SHP77 (cell line): ENCODE measurements at regions not wholly inside any gene's neighbourhood (a gene's known extent, or its start where the extent isn't known, plus 50 kb on each side); places are given as distances from the start of the nearest gene placed in this dataset.
"Not testable (repeated sequence)": the region's sequence is repeated elsewhere in the genome, so short reads cannot be mapped to it uniquely, and the experiment has no call there.

Source experiments
- DNase-seq, 2 experiments: peaks; one replicate each; lab custom pipeline; 2025; lab: John Stamatoyannopoulos, UW

GRCh38 chrX:8105531-8105930 is 65.5 kb downstream of the VCX2 start:
- no peak for DNase-seq

GRCh38 chrX:8103655-8104054 is 67.4 kb downstream of the VCX2 start:
- DNase-seq, result no peak

- DNase-seq, result no peak
Observed at GRCh38 chrX:8091510-8091909, 79.6 kb downstream of the VCX2 start.

- DNase-seq, result no peak
Observed at GRCh38 chrX:8090906-8091305, 80.2 kb downstream of the VCX2 start.

- no peak for DNase-seq
Observed at GRCh38 chrX:8090482-8090881, 80.6 kb downstream of the VCX2 start.

GRCh38 chrX:8089141-8089540 is 81.9 kb downstream of the VCX2 start:
- DNase-seq, result no peak

- no peak for DNase-seq
Observed at GRCh38 chrX:8084006-8084405, 87.1 kb downstream of the VCX2 start.

- no peak for DNase-seq
Observed at GRCh38 chrX:8083286-8083685, 87.8 kb downstream of the VCX2 start.

- no peak for DNase-seq
Observed at GRCh38 chrX:8075636-8076035, 95.4 kb downstream of the VCX2 start.

GRCh38 chrX:8067754-8068462 is 103.2 kb downstream of the VCX2 start:
- peak; percentile 25 to 51 for DNase-seq

- no peak for DNase-seq
Observed at GRCh38 chrX:8052909-8053308, 118.2 kb downstream of the VCX2 start.

GRCh38 chrX:8049827-8050226 is 121.2 kb downstream of the VCX2 start:
- no peak for DNase-seq

- DNase-seq, result no peak
Observed at GRCh38 chrX:8048466-8048865, 121.3 kb upstream of the PNPLA4 start.

- no peak for DNase-seq
Observed at GRCh38 chrX:8044947-8045346, 117.7 kb upstream of the PNPLA4 start.

GRCh38 chrX:8043546-8043945 is 116.3 kb upstream of the PNPLA4 start:
- DNase-seq, result no peak

- DNase-seq, result no peak
Observed at GRCh38 chrX:8043121-8043520, 115.9 kb upstream of the PNPLA4 start.

- DNase-seq, result peak in 1 of 2 experiments; percentile 36
Observed at GRCh38 chrX:8042304-8042703, 115.1 kb upstream of the PNPLA4 start.

- DNase-seq, result not testable (repeated sequence)
Observed at GRCh38 chrX:8039711-8040110, 112.5 kb upstream of the PNPLA4 start.

GRCh38 chrX:8037593-8038348 is 110.6 kb upstream of the PNPLA4 start:
- DNase-seq, result no peak

GRCh38 chrX:8036914-8037313 is 109.7 kb upstream of the PNPLA4 start:
- no peak for DNase-seq

GRCh38 chrX:8034058-8034457 is 106.8 kb upstream of the PNPLA4 start:
- no peak for DNase-seq

- DNase-seq, result no peak
Observed at GRCh38 chrX:8033175-8033574, 106.0 kb upstream of the PNPLA4 start.

- no peak for DNase-seq
Observed at GRCh38 chrX:8030361-8030760, 103.1 kb upstream of the PNPLA4 start.

GRCh38 chrX:8027827-8028226 is 100.6 kb upstream of the PNPLA4 start:
- DNase-seq, result no peak
